ENCODE measurements at regions not wholly inside any gene's neighbourhood (a gene's known extent, or its start where the extent isn't known, plus 50 kb on each side); places are given as distances from the start of the nearest gene placed in this dataset.

DNA sequence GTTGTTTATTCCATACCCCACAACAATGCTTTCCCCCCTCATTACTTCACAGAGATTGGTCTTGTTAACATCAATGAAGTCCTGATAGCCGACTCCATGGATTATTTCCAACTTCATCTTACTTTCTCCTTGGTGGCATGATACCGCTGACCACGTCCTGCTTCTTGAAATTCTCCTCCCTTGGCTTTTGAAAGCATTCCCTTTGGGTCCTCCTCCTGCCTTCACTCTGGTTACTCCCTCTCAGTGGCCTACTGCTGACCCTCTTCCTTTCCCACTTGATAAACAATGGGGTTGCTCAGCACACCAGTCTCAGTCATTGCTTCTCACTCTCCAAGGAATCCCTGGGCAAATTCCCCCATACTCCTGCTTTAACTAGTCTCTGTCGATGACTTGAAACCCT is 283.9 kb downstream of the SEC61B start:
- Mint-ChIP-seq H3K4me3 (no peak overlapping the region), H3K27me3 (ENCODE audit: low read depth) (peaks cover 4% of the 10 kb centered on the region), H3K36me3 (ENCODE audit: insufficient read depth in 2 of 2) (no peaks in the 10 kb centered on the region), H3K27ac (no peak overlapping the region), H3K9me3 (no peaks in the 10 kb centered on the region), H3K4me1 (ENCODE audit: low read depth) (no peaks in the 10 kb centered on the region)
- DNase-seq (no peak), ATAC-seq (replicated peaks in 1 of 2) (no peak)

DNA sequence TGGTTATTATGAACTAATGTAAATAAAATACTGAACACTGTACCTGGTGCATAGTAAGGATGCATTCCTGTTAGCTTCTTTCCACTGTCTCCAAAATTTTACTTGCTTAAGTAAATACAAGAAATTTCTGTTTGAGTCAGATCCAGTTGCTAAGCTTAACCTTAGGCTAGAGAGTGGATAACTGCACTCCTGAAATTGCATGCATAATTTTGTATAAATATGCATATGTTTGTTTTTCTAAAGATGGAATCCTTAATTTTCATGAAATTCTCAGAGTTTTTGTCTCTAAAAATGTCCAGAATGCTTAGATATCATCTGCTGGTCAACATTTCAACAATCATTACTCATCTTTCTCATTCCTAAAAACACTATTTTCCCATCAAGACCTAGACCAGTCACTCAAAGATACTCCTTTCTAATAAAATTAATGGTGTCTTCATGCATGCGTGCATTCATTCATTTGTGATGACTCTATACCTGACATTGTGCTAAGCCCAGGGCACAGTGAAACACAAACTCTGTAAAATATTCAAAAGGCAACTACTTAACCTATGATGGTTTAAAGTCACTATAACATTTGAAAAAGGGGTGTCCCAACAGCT is 284.8 kb downstream of the SEC61B start:
- no peaks in the 10 kb centered on the region for H3K4me1 Mint-ChIP-seq (ENCODE audit: low read depth)
- H3K9me3 Mint-ChIP-seq: no peaks in the 10 kb centered on the region
- H3K4me3 Mint-ChIP-seq: no peak overlapping the region
- ATAC-seq (replicated peaks in 1 of 2): no peak
- DNase-seq: no peak
- no peak overlapping the region for H3K27ac Mint-ChIP-seq
- peaks cover 6% of the 10 kb centered on the region for H3K27me3 Mint-ChIP-seq (ENCODE audit: low read depth)
- no peaks in the 10 kb centered on the region for H3K36me3 Mint-ChIP-seq (ENCODE audit: insufficient read depth in 2 of 2)

DNA sequence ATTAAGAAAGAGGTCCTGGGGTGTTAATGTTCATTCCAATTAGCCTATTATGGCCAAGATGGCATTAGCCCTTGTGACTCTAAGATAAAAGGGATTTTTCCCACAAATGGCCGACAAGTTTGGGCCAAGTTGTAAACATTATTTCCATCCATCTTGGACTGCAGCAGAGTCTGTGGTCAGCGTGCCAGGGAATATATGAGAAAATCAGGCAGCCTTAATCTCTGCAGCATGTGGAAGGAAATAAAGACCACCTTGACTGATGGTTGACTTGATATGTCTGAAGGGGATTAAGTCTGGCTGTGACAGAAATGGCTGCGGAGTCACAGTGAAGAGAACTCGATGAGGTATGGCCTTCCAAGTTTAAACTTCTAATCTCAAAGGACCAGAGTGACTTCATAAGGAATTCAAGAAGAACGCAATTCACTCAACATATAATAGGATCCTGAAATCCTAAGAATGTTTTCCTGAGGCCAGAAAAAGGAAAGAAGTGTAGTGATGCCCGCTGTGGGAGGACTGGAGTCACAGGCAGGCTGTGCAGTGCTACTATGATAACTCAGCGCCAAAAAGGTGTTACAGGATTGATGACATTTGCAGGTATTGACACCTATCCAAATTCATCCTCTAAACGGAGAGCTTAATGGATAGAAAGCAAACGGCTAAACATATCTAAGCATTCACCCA is 287.1 kb downstream of the SEC61B start:
- DNase-seq: no peak
- Mint-ChIP-seq H3K4me1 (ENCODE audit: low read depth) (no peaks in the 10 kb centered on the region), H3K36me3 (ENCODE audit: insufficient read depth in 2 of 2) (no peaks in the 10 kb centered on the region), H3K27me3 (ENCODE audit: low read depth) (peaks cover 13% of the 10 kb centered on the region), H3K4me3 (no peak overlapping the region), H3K27ac (no peak overlapping the region), H3K9me3 (no peaks in the 10 kb centered on the region)
- no peak for ATAC-seq (replicated peaks in 1 of 2)

- Mint-ChIP-seq H3K27ac (no peak overlapping the region), H3K9me3 (no peaks in the 10 kb centered on the region), H3K27me3 (ENCODE audit: low read depth) (peaks cover 9% of the 10 kb centered on the region), H3K4me1 (ENCODE audit: low read depth) (no peaks in the 10 kb centered on the region), H3K4me3 (no peak overlapping the region), H3K36me3 (ENCODE audit: insufficient read depth in 2 of 2) (no peaks in the 10 kb centered on the region)
- DNase-seq (no peak), ATAC-seq (replicated peaks in 1 of 2) (no peak)
Observed at GRCh38 chr9:99509900-99510535, 287.9 kb downstream of the SEC61B start.

- Mint-ChIP-seq H3K9me3 (no peaks in the 10 kb centered on the region), H3K36me3 (ENCODE audit: insufficient read depth in 2 of 2) (no peaks in the 10 kb centered on the region), H3K4me3 (no peak overlapping the region), H3K4me1 (ENCODE audit: low read depth) (peaks cover 5% of the 10 kb centered on the region), H3K27ac (no peak overlapping the region), H3K27me3 (ENCODE audit: low read depth) (peaks cover 14% of the 10 kb centered on the region)
- no peak for ATAC-seq (replicated peaks in 1 of 2)
- no peak for DNase-seq
Observed at GRCh38 chr9:99511723-99512122, 289.6 kb downstream of the SEC61B start.

DNA sequence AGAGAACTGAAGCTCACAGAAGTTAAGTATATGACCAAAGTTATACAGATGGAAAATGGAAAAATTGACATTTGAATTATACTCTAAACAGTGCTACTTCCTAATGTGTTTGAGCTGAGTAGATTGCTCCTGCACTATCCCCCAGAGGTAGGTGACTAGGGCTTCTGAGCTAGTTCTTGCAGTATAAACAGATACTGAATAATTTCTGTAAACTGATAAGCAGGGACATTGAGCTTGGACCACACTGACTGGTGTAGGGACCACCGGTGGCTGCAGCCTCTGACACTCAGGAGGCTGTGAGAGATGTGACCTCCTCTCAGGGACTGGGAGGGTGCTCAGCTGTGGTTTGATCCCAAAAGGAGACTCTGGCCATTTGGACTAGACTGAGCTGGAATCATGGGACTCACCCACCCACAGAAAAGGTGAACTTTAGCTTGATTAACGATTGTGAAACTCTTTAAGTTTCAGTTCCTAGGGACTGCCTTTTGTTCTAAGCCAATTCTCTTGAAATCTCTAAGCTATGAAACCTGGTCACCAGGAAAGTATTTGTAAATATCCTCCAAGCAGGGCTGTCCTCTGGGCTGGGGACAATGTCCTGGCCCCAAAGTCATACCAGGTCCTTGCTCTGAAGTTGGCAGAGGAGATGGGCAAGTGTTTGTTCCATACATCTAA is 291.5 kb downstream of the SEC61B start:
- H3K27me3 Mint-ChIP-seq (ENCODE audit: low read depth): peaks cover 15% of the 10 kb centered on the region
- no peak for DNase-seq
- no peaks in the 10 kb centered on the region for H3K36me3 Mint-ChIP-seq (ENCODE audit: insufficient read depth in 2 of 2)
- H3K4me3 Mint-ChIP-seq: no peak overlapping the region
- H3K9me3 Mint-ChIP-seq: no peaks in the 10 kb centered on the region
- no peak for ATAC-seq (replicated peaks in 1 of 2)
- H3K4me1 Mint-ChIP-seq (ENCODE audit: low read depth): peaks cover 7% of the 10 kb centered on the region
- no peak overlapping the region for H3K27ac Mint-ChIP-seq

GRCh38 chr9:99515093-99515492 is 293.0 kb downstream of the SEC61B start:
- DNase-seq: no peak
- Mint-ChIP-seq H3K4me3 (no peak overlapping the region), H3K27me3 (ENCODE audit: low read depth) (peaks cover 19% of the 10 kb centered on the region), H3K4me1 (ENCODE audit: low read depth) (peaks cover 7% of the 10 kb centered on the region), H3K36me3 (ENCODE audit: insufficient read depth in 2 of 2) (no peaks in the 10 kb centered on the region), H3K27ac (no peak overlapping the region), H3K9me3 (no peaks in the 10 kb centered on the region)
- ATAC-seq (replicated peaks in 1 of 2): peak in 1 of 2 donors; percentile 33

DNA sequence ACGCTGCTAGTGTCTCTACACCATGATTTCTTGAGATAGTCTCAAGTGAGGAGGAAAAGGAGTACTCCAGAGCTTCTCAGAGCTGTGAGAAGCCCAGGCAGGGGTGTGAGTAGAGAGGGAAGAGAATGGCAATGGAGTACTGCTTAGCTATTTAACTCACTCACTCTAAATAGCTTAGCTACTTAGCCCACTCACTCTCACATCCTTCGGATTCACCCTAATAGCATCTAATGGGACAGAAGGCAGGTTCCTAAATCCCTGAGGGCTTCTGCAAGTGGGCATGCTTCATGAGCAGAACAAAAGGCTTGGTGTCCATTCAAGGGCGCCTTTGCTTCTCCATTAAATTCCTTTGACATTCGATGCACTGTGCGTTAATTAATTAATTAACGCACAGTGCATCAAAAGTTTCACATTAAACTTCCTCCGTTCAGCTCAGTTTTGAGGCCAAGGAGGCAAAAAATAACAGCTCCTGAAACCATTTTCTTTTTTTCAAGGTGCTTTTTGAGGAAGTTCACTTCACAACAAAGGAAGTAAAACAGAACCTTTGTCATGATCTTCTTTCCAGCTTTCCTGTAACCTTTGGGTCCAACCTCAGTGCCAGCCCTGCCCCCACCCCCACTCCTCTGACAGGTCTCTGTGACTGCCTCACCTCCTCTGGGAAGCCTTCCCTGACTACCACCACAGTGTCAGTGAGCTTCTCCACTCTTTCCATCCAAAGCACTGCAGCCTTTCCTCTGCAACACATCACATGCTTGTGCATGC is 294.0 kb downstream of the SEC61B start:
- H3K27ac Mint-ChIP-seq: no peak overlapping the region
- ATAC-seq (replicated peaks in 1 of 2) (no peak), DNase-seq (no peak)
- H3K9me3 Mint-ChIP-seq: no peaks in the 10 kb centered on the region
- peaks cover 7% of the 10 kb centered on the region for H3K4me1 Mint-ChIP-seq (ENCODE audit: low read depth)
- H3K4me3 Mint-ChIP-seq: no peak overlapping the region
- H3K27me3 Mint-ChIP-seq (ENCODE audit: low read depth): peaks cover 25% of the 10 kb centered on the region
- H3K36me3 Mint-ChIP-seq (ENCODE audit: insufficient read depth in 2 of 2): no peaks in the 10 kb centered on the region

DNA sequence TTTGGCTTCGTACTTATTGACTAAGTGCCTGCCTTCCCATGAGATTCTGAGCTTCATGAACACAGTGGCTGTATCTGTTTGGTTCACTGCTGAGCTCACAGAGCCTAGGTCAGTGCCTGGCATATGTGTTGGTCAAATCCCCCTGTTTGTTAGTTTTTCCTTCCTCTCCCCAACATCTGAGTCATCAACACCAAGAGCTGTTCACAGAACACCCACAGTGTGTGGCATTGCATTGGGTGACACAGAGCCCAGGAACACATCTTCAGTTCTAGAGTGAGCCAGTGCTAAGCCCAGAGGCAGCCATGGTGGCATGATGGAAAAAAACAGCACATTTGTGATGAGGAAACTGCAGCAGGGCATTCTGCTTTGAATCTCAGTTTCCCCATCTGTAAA is 294.6 kb downstream of the SEC61B start:
- Mint-ChIP-seq H3K27ac (no peak overlapping the region), H3K36me3 (ENCODE audit: insufficient read depth in 2 of 2) (no peaks in the 10 kb centered on the region), H3K4me1 (ENCODE audit: low read depth) (peaks cover 7% of the 10 kb centered on the region), H3K4me3 (no peak overlapping the region), H3K9me3 (no peaks in the 10 kb centered on the region), H3K27me3 (ENCODE audit: low read depth) (peaks cover 25% of the 10 kb centered on the region)
- ATAC-seq (replicated peaks in 1 of 2) (peak; percentile 95 to 96), DNase-seq (peak; percentile 17 to 28)

- no peak overlapping the region for H3K27ac Mint-ChIP-seq
- no peaks in the 10 kb centered on the region for H3K36me3 Mint-ChIP-seq (ENCODE audit: insufficient read depth in 2 of 2)
- no peak overlapping the region for H3K4me3 Mint-ChIP-seq
- H3K27me3 Mint-ChIP-seq (ENCODE audit: low read depth): peaks cover 20% of the 10 kb centered on the region
- no peaks in the 10 kb centered on the region for H3K9me3 Mint-ChIP-seq
- no peak for DNase-seq
- no peaks in the 10 kb centered on the region for H3K4me1 Mint-ChIP-seq (ENCODE audit: low read depth)
- no peak for ATAC-seq (replicated peaks in 1 of 2)
Observed at GRCh38 chr9:99523838-99524237, 297.8 kb upstream of the NR4A3 start.

- peaks cover 0 to 3% of the 10 kb centered on the region in 2 donors for H3K9me3 Mint-ChIP-seq
- no peak overlapping the region for H3K4me3 Mint-ChIP-seq
- H3K27ac Mint-ChIP-seq: no peak overlapping the region
- no peaks in the 10 kb centered on the region for H3K4me1 Mint-ChIP-seq (ENCODE audit: low read depth)
- DNase-seq: no peak
- peaks cover 36% of the 10 kb centered on the region for H3K27me3 Mint-ChIP-seq (ENCODE audit: low read depth)
- H3K36me3 Mint-ChIP-seq (ENCODE audit: insufficient read depth in 2 of 2): no peaks in the 10 kb centered on the region
- ATAC-seq (replicated peaks in 1 of 2): no peak
Observed at GRCh38 chr9:99531313-99531712, 290.4 kb upstream of the NR4A3 start.

DNA sequence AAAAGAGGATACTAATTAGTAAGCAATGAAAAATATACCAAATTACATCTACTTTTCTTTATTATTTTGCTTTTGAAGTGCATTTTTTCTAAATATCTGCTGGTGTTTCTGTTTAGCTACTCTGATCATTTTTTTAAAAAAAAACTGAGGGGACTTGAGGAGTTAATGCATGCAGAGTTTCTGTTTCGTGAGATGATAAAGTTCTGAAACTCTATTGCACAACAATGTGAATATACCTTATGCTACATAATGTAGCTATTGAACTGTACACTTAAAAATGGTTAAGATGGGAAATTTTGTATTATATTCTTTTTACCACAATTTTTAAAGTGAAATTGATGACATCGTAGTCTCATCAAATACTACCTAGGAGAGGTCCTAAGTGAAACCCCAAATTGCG is 288.3 kb upstream of the NR4A3 start:
- DNase-seq (no peak), ATAC-seq (replicated peaks in 1 of 2) (no peak)
- Mint-ChIP-seq H3K27me3 (ENCODE audit: low read depth) (peaks cover 45% of the 10 kb centered on the region), H3K36me3 (ENCODE audit: insufficient read depth in 2 of 2) (no peaks in the 10 kb centered on the region), H3K4me1 (ENCODE audit: low read depth) (no peaks in the 10 kb centered on the region), H3K4me3 (no peak overlapping the region), H3K9me3 (peaks cover 0 to 3% of the 10 kb centered on the region in 2 donors), H3K27ac (no peak overlapping the region)

GRCh38 chr9:99537996-99538395 is 283.7 kb upstream of the NR4A3 start:
- no peak for DNase-seq
- Mint-ChIP-seq H3K9me3 (peaks cover 0 to 3% of the 10 kb centered on the region in 2 donors), H3K36me3 (ENCODE audit: insufficient read depth in 2 of 2) (no peaks in the 10 kb centered on the region), H3K27me3 (ENCODE audit: low read depth) (peaks cover 34% of the 10 kb centered on the region), H3K27ac (no peak overlapping the region), H3K4me1 (ENCODE audit: low read depth) (no peaks in the 10 kb centered on the region), H3K4me3 (no peak overlapping the region)
- peak in 1 of 2 donors; percentile 41 for ATAC-seq (replicated peaks in 1 of 2)

All from activated T-cell treated with anti-CD3 and anti-CD28 coated beads, Interleukin-2, amount 50 U/mL, for 72 hours (primary cell).